ENCODE measurements at regions not wholly inside any gene's neighbourhood (a gene's known extent, or its start where the extent isn't known, plus 50 kb on each side); places are given as distances from the start of the nearest gene placed in this dataset.

- no peak for DNase-seq (ENCODE audit: low read depth)
Measured at GRCh38 chr2:66895206-66895605, 460.3 kb downstream of the MEIS1 start.

DNA sequence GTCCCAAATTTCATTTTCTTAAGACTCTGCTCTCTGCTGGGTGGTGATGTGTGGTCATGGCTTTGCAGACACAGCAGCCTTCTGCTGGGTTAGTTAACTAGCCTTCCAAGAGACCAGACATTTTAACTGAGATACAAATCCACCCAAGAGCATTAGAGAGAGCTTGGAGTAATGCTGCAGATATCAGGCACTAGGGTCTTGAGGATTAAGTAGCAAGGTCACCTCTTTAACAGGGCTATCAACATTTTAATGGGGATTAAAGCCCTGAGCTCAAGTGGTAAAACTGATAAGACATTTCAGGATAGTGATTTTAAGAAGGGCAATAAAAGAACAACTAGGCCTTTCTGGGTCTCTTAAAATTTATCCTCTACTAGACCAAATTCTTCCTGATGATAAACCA is 461.2 kb downstream of the MEIS1 start:
- no peak for DNase-seq (ENCODE audit: low read depth)

- DNase-seq (ENCODE audit: low read depth), result no peak
Measured at GRCh38 chr2:66897181-66897580, 462.3 kb downstream of the MEIS1 start.

DNA sequence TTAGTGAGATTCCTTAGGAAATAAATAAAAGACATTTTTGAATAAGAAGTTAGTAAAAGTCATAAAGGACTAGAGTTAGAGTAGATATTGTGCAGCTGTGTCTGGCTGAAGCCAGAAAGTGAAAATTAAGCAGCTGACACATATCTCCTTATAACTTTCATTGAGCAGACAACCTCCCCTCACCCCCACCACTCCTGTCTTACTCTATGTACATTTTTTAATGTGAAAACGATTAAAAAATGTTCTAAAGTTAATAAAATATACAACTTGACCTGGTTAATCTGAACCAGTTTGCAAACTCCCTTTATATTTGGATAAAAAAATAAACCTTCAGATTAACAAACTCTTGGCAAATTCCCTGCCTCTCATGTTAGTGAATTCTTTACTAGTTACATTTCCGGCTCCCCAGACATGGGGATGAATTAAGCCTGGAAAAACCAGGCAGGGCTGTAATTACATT is 462.8 kb downstream of the MEIS1 start:
- no peak for DNase-seq (ENCODE audit: low read depth)

- DNase-seq (ENCODE audit: low read depth), result no peak
Measured at GRCh38 chr2:66899109-66899508, 464.2 kb downstream of the MEIS1 start.

- DNase-seq (ENCODE audit: low read depth), result no peak
Measured at GRCh38 chr2:66899648-66900047, 464.7 kb downstream of the MEIS1 start.

DNA sequence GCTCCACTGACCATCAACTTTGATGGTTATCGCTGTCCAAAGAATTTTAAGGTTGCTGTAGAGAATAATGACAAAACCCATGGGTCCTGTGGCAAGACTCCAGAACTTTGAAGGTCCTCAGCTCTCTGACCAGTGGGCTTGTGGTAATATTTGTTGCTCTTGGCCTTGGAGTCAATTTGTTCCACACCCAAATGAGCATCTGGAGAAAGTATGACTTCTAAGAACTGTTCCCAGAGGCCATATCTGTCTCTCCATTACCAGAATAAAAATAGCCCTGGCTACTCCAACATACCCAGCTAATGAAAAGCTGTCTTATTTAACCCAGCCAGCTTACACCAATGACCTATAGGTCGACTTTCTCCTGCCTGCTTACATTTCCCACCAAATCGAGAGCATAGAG is 466.4 kb downstream of the MEIS1 start:
- no peak for DNase-seq (ENCODE audit: low read depth)

GRCh38 chr2:66903183-66903582 is 468.3 kb downstream of the MEIS1 start:
- no peak for DNase-seq (ENCODE audit: low read depth)

DNA sequence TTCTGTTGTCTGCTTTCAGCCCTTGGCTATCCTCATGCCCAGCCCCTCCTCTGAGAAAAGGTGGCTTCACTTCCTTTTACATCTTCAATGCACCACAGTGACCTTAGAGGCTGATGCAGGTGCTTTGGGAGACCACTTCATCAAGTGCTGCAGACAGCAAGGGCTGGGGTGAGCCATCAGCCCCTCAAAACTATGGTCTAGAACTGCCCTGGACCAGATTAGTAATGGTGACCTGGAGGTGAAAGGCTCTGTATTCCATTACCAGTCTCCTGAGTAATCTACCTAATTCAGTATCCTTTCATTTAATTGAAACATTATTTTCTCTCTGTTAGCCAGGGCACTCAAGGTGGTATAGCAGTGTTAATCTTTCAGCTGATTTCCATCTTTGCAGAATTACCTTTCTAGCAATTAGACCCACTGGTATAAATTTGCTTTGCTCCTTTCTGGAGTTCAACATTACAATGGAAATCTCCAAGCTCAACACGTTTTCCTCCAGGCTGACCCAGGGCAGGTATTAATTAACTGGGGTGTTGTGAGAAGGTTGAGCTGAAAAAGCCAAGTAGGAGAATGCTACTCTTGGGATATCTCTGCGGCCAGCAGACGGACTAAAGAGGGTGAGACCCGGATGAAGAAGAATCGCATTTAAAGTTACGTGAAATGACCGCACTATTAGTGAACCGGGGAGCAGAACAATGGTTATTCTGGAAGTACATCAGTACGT is 469.0 kb downstream of the MEIS1 start:
- DNase-seq (ENCODE audit: low read depth), result no peak

DNA sequence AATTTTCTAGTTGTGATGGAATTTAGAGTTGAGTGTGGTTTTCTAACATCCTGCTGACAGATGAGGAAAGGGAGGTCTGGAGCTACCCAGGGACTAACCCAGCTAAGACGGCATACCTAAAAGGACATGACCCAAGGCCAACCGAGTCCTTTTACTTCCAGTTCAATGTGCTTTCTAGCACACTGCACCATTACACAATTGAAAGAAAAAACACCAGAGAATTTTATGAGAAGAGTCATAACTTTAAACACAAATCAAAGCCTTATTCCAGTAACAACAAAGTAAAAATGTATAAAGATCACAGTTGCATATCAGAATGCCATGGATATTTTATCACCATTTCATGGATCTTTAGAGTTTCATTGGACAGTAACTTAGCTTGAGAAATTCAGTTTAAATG is 480.3 kb downstream of the MEIS1 start:
- no peak for DNase-seq (ENCODE audit: low read depth)

- no peak for DNase-seq (ENCODE audit: low read depth)
Measured at GRCh38 chr2:66919286-66919685, 477.8 kb upstream of the ETAA1 start.

DNA sequence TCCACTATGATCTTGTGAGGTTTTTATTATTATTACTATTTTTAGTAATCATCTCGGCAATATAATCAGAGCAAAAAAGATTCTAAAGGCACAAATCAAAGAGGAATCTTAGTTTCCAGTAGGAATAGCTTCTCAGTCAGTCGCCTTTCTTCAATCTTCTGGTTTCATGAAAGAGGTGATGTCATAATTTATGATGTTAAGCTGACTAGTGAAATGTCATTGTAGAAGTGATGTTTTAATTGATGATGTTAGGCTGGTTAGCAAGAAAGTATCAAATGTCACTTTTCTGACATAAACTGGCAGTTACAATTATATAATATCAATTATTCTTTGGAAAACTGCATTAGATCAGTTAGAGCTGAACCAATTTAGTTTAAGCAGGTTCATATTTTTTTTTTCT is 476.7 kb upstream of the ETAA1 start:
- no peak for DNase-seq (ENCODE audit: low read depth)

- no peak for DNase-seq (ENCODE audit: low read depth)
Measured at GRCh38 chr2:66925128-66925527, 472.0 kb upstream of the ETAA1 start.

DNA sequence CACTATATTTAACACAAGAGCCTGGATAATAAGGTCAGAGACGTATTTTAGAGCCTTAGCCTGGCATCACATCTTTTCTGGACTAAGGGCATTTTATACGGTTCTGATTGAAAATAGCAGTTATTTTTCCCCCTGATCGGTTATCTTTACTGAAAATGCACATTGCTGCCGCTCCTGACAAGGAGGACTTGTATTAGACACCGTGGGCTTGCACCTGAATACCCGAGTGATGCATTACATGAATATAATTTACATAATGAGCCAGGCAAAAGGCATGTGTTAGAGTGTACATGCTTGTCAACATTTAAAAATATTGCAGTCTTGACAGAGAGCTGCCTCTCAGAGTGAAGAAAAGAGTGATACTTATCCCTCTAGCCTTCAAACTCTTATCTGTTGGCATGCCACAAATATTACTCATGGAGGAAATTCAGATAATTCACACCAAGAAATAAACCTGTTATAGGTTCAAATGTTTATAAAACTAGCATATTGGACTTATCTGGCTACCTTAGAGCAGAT is 470.5 kb upstream of the ETAA1 start:
- DNase-seq (ENCODE audit: low read depth), result no peak

DNA sequence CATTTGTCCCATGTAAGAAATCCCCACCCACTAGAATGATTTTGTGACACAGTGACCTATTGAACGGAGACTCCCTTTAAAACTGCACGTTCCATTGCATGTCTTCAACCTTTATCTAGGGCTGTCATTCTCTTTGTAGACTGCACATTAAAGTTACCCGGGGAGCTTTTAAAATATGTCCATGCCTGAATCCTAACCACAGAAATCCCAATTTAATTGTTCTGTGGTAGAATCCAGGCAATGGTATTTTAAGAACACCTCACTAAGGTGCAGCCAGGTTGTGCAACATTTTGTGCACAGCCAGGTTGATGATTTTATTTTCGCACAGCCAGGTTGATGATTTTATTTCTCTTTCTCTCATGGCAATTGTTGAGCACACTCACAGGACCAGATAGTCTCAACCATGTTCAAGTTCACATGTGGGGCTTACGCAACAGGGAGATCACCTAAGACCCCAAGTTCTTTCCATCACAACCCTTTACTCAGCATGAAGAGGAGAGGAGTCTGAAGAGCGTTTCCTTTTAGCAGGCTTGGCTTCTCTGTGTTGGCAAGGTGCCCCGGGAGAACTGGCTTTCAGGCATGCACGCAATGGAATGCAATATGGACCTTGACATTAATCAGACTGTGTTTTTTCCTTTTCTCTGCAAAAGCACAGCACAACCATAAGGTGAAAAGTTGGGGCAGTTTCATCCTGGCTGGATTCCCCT is 467.3 kb upstream of the ETAA1 start:
- DNase-seq (ENCODE audit: low read depth), result no peak

DNA sequence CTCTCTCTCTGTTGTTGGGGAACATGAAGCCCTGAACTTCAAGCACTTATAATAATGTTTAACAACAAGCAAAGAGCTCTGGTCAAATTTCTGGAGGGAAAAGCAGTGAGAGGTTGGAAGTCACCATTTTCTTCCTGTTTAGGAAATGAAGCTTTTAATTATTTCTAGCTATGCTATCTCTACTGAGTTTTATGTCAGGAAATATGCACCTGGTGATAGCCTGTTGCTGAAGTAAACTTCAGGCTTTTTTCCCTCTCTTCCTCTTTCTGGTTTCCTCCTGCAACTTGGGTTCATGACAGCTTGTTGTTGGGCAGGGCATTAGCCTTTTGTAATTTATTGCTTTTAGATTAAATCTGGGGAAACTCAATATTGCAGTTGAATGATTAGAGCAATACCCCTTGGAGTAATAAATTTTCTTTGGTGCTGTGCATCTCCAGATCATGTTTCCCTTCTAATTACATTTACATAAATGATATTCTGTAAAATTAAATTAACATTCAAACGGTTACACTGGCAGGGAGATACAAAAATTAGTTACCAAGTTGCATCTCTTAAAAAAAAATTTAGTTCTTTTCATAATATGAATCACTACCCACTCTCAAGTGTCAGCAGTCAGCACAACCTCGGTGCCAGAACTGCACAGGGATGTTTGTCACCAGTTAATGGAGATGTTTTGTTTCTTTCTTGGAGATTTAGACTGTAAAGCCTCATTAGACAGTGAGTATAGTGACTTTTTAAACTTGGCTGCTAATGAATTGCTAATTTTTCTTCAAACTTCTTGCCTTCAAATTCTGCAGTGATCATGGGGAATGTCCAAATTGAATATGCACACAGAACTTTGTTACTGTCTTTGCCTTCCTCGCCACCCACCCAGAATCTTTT is 466.6 kb upstream of the ETAA1 start:
- no peak for DNase-seq (ENCODE audit: low read depth)

GRCh38 chr2:66938471-66938967 is 458.6 kb upstream of the ETAA1 start:
- DNase-seq (ENCODE audit: low read depth), result no peak

GRCh38 chr2:66940080-66940479 is 457.1 kb upstream of the ETAA1 start:
- DNase-seq (ENCODE audit: low read depth), result no peak

- no peak for DNase-seq (ENCODE audit: low read depth)
Measured at GRCh38 chr2:66948234-66948633, 448.9 kb upstream of the ETAA1 start.

DNA sequence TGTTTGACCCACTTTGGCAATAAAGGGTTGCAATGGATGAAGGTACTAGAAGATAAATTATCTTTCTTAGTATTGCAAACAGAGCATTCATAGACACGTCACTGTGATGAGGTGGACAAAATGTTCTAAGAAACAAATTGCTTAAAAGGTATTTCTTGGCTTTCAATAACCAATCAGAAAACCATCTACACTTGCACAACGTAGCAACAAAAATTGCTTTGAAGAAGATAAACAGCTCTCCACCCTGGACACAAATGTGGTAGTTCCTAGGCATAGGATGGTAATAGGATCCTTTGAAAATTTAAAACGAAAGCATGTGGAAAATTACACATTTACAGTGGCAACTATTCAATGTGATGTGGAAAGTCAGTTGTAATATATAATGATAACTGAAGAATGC is 439.9 kb upstream of the ETAA1 start:
- DNase-seq (ENCODE audit: low read depth), result no peak

DNA sequence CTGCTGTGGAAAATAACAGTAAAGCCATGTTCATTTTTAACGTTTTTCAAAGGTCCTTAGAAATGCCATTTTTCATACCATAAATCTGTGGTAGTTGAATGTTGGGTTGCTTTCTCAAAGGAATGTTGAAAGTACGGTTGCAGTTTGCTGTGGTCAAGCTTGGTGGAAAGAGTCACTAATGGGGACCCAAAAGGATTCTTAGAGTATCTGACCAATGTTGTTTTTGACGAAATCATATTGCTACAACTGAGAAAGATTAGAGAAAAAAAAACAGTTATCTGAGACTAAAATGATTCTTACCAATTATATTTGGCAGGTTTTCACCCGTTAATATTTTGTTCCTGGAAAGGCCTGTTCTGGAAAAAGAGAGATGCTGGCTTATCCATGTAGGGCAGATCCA is 439.5 kb upstream of the ETAA1 start:
- no peak for DNase-seq (ENCODE audit: low read depth)

DNA sequence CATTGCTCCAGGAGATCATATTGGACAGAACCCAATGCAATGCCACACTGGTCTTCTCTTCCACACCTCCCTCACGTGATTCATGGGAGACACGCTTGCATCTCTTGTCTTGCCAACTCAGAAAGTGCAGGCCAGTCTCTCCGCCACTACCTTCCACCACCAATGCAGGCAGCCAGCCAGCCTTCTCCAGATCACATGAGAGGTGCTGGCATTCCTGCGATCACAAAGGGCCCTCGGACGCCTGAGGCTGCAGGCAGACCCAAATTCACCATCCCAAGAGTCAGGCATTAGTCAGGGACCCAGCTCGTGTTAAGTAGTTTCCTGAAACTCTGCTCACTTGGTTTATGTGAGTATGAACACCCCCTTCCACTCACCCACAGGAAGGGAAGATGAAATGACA is 437.0 kb upstream of the ETAA1 start:
- DNase-seq (ENCODE audit: low read depth), result no peak
